ENCODE measurements at regions not wholly inside any gene's neighbourhood (a gene's known extent, or its start where the extent isn't known, plus 50 kb on each side); places are given as distances from the start of the nearest gene placed in this dataset.

DNA sequence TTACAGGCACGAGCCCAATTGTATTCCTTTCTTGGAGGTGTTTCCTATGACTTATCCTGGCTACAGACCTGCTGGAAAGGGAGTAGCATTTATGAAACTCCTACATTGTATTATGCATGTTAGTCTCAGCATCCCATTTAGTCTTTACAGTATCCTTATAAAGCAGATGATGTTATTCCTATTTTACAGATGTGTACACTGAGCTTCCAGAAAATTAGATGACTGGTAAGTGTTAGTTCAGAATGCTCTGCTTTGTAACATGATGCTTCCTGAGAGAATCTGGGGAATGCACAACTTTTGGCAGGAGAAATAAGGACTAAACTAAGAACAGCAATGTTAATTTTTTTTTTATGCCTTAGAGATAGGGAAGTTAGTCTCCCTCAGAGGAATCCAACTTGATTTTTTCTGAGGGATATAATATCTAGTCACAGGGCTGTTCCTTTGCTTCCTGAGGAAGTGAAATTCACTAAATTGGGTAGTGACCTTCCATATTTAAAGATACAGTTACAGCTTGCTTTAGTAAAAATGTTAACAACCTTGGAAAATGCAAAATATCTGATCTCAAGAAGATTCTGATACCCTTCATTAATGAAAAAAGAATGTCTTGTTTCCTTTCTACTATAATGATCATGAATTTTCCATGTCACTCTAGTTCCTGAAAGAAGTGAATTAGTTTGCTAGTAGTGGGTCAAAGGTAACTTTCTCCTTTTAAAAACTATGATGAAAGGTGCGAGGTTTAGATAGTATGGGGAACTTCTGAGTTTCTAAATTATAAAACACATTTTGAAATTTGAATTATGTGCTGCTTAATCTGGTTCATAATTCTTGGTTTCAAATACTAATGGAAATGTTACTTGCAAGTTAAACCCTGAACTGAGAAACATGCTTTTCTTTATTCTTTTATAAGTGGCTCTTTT is 194.0 kb upstream of the PRPS1L1 start:
- no peaks in the 10 kb centered on the region for H3K27me3 Mint-ChIP-seq (ENCODE audit: unreplicated experiment)
- no peaks in the 10 kb centered on the region for H3K9me3 Mint-ChIP-seq (ENCODE audit: unreplicated experiment)
- TF ChIP-seq, protein P1, sequence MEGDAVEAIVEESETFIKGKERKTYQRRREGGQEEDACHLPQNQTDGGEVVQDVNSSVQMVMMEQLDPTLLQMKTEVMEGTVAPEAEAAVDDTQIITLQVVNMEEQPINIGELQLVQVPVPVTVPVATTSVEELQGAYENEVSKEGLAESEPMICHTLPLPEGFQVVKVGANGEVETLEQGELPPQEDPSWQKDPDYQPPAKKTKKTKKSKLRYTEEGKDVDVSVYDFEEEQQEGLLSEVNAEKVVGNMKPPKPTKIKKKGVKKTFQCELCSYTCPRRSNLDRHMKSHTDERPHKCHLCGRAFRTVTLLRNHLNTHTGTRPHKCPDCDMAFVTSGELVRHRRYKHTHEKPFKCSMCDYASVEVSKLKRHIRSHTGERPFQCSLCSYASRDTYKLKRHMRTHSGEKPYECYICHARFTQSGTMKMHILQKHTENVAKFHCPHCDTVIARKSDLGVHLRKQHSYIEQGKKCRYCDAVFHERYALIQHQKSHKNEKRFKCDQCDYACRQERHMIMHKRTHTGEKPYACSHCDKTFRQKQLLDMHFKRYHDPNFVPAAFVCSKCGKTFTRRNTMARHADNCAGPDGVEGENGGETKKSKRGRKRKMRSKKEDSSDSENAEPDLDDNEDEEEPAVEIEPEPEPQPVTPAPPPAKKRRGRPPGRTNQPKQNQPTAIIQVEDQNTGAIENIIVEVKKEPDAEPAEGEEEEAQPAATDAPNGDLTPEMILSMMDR (IDR thresholded peaks at IDR 0.05; ENCODE audit: partially characterized antibody, unreplicated experiment), result no peak
- H3K27ac Mint-ChIP-seq (ENCODE audit: unreplicated experiment), result no peak overlapping the region
- H3K36me3 Mint-ChIP-seq (ENCODE audit: unreplicated experiment), result no peaks in the 10 kb centered on the region
- DNase-seq, result no peak
- no peaks in the 10 kb centered on the region for H3K4me1 Mint-ChIP-seq (ENCODE audit: low read depth, unreplicated experiment)
- no peak overlapping the region for H3K4me3 Mint-ChIP-seq (ENCODE audit: unreplicated experiment)

DNA sequence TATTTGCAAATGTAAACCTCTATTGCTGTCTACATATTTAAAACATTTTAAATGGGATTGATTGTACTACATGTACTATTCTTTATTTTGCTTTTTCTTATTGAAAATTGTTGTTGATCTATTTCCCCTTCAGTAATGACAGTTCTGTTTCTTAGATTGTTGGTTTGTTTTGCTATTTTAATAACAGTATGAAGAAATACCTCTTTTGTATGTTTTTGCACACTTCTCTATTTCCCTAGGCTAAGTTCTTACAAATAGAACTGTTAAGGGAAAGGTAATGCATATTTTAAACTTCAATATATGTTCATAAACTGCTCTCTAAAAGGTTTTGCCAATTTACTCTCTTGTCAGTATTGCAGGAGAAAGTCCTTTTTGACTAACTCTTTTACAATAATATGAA is 195.0 kb upstream of the PRPS1L1 start:
- no peaks in the 10 kb centered on the region for H3K4me1 Mint-ChIP-seq (ENCODE audit: low read depth, unreplicated experiment)
- no peak for DNase-seq
- no peak overlapping the region for H3K4me3 Mint-ChIP-seq (ENCODE audit: unreplicated experiment)
- TF ChIP-seq, protein P1 (IDR thresholded peaks at IDR 0.05; ENCODE audit: partially characterized antibody, unreplicated experiment), result no peak
- H3K27ac Mint-ChIP-seq (ENCODE audit: unreplicated experiment), result no peak overlapping the region
- H3K27me3 Mint-ChIP-seq (ENCODE audit: unreplicated experiment), result no peaks in the 10 kb centered on the region
- H3K36me3 Mint-ChIP-seq (ENCODE audit: unreplicated experiment), result no peaks in the 10 kb centered on the region
- H3K9me3 Mint-ChIP-seq (ENCODE audit: unreplicated experiment), result no peaks in the 10 kb centered on the region

DNA sequence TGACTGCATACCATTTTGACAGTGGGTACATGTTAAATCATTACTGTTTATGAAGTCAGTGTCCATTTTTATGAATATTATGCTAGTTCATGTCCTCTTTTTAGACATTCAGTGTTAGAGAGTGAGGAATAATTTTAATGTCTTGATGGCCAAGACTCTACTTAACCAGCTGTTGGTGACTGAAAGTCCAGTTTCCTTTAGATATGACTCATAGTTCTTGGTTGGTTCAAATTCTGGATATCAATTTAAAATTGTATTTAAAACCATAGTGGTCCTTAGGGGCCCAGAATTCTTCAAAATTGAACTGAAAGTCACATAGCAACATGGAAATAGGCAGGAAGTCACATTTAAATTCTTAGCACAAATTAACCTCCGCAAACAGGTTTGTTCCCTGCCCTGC is 196.5 kb upstream of the PRPS1L1 start:
- H3K36me3 Mint-ChIP-seq (ENCODE audit: unreplicated experiment), result no peaks in the 10 kb centered on the region
- no peaks in the 10 kb centered on the region for H3K9me3 Mint-ChIP-seq (ENCODE audit: unreplicated experiment)
- no peak overlapping the region for H3K4me3 Mint-ChIP-seq (ENCODE audit: unreplicated experiment)
- TF ChIP-seq, protein P1 (IDR thresholded peaks at IDR 0.05; ENCODE audit: partially characterized antibody, unreplicated experiment), result no peak
- H3K27ac Mint-ChIP-seq (ENCODE audit: unreplicated experiment), result no peak overlapping the region
- H3K27me3 Mint-ChIP-seq (ENCODE audit: unreplicated experiment), result no peaks in the 10 kb centered on the region
- H3K4me1 Mint-ChIP-seq (ENCODE audit: low read depth, unreplicated experiment), result no peaks in the 10 kb centered on the region
- no peak for DNase-seq

DNA sequence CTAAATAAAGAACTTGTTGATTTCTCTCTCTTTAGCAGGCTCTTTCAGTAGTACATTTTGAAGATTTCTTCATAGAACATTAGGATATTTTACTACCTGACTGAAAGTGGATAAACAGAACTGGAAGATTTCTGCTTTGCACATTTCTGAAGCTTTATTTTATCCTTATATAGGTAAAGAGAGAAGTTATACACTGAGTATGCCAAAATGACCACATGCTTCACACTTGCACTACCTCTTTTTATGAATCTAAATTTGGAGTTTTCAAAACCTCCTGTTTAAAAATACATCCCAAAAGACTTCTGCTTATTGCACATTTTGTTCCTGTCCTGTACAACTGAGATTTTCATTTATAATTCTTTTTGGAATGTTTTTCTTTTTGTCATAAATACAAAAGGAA is 197.4 kb upstream of the PRPS1L1 start:
- DNase-seq, result no peak
- no peak overlapping the region for H3K4me3 Mint-ChIP-seq (ENCODE audit: unreplicated experiment)
- no peaks in the 10 kb centered on the region for H3K4me1 Mint-ChIP-seq (ENCODE audit: low read depth, unreplicated experiment)
- H3K27me3 Mint-ChIP-seq (ENCODE audit: unreplicated experiment), result no peaks in the 10 kb centered on the region
- H3K36me3 Mint-ChIP-seq (ENCODE audit: unreplicated experiment), result no peaks in the 10 kb centered on the region
- H3K27ac Mint-ChIP-seq (ENCODE audit: unreplicated experiment), result no peak overlapping the region
- no peaks in the 10 kb centered on the region for H3K9me3 Mint-ChIP-seq (ENCODE audit: unreplicated experiment)
- TF ChIP-seq, protein P1 (IDR thresholded peaks at IDR 0.05; ENCODE audit: partially characterized antibody, unreplicated experiment), result no peak

DNA sequence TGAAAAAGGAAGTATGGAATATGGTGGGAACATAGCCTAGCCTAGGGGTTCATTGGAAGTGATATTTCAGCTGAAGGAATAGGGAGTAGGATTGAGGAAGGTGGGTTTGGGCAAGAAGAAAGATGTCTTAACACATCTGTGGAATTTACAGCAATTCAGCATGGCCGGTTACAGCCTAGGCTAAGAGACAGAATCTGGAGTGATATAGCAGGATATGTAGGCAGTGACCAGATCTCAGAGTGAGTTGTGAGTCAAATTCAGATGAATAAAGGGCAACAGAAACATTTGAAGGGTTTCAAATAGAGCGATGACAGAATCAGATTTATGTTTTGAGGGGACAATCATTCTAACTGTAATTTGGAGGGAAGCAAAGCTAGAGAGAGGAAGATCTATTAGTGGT is 199.0 kb upstream of the PRPS1L1 start:
- DNase-seq, result no peak
- Mint-ChIP-seq H3K27me3 (ENCODE audit: unreplicated experiment) (no peaks in the 10 kb centered on the region), H3K4me1 (ENCODE audit: low read depth, unreplicated experiment) (no peaks in the 10 kb centered on the region), H3K9me3 (ENCODE audit: unreplicated experiment) (no peaks in the 10 kb centered on the region), H3K27ac (ENCODE audit: unreplicated experiment) (no peak overlapping the region), H3K36me3 (ENCODE audit: unreplicated experiment) (no peaks in the 10 kb centered on the region), H3K4me3 (ENCODE audit: unreplicated experiment) (no peak overlapping the region)
- TF ChIP-seq, protein P1 (IDR thresholded peaks at IDR 0.05; ENCODE audit: partially characterized antibody, unreplicated experiment), result no peak

All from glutamatergic neuron (in vitro differentiated cells).